ENCODE measurements at regions not wholly inside any gene's neighbourhood (a gene's known extent, or its start where the extent isn't known, plus 50 kb on each side); places are given as distances from the start of the nearest gene placed in this dataset.

GRCh38 chr1:30225357-30225756 is 498.0 kb downstream of the MATN1 start:
- H3K9ac ChIP-seq, result no peak overlapping the region
- H2AFZ ChIP-seq (ENCODE audit: low read depth), result no peak overlapping the region
- H3K27ac ChIP-seq, result no peak overlapping the region
- no peak overlapping the region for H3K4me3 ChIP-seq (IDR thresholded peaks at IDR 0.05; ENCODE audit: insufficient read depth, low read depth, low read length)
- H3K36me3 ChIP-seq (ENCODE audit: insufficient read depth), result no peaks in the 10 kb centered on the region
- no peak for TF ChIP-seq CTCF (conservative IDR thresholded peaks at IDR 0.05; ENCODE audit: low read depth, low read length)
- H3K4me1 ChIP-seq (ENCODE audit: low read depth, poor library complexity, severe bottlenecking), result no peaks in the 10 kb centered on the region
- no peak overlapping the region for H3K4me2 ChIP-seq
- no peaks in the 10 kb centered on the region for H4K20me1 ChIP-seq (ENCODE audit: insufficient read depth)
- peaks cover 3% of the 10 kb centered on the region; the same call in 1 of the 2 replicates for H3K27me3 ChIP-seq (ENCODE audit: insufficient read depth, low read depth)
- H3K79me2 ChIP-seq (ENCODE audit: insufficient read depth, low read depth), result no peaks in the 10 kb centered on the region

DNA sequence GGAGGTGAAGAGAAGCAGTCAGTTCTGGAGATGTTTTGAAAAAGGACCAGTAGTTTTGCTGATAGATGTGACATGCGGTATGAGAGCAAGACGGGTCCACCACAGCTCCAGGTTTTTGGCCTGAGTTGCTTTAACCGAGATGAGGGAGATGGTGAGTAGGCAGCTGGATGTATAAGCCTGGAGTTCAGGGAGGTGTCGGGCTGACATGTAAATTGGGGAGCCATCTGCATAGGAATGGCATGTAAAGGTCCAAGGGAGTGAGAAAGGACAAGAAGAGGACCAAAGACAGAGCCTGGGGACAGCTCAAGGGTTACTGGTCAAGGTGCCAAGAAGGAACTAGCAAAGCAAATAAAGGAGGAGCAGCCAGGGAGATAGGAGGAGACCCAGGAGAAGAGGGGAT is 503.7 kb downstream of the MATN1 start:
- H3K9ac ChIP-seq, result no peak overlapping the region
- H3K4me1 ChIP-seq (ENCODE audit: low read depth, poor library complexity, severe bottlenecking), result no peaks in the 10 kb centered on the region
- no peaks in the 10 kb centered on the region for H3K36me3 ChIP-seq (ENCODE audit: insufficient read depth)
- H4K20me1 ChIP-seq (ENCODE audit: insufficient read depth), result no peaks in the 10 kb centered on the region
- no peak for TF ChIP-seq CTCF (conservative IDR thresholded peaks at IDR 0.05; ENCODE audit: low read depth, low read length)
- no peak overlapping the region for H3K27ac ChIP-seq
- H3K4me3 ChIP-seq (IDR thresholded peaks at IDR 0.05; ENCODE audit: insufficient read depth, low read depth, low read length), result no peak overlapping the region
- no peaks in the 10 kb centered on the region; the same call in 1 of the 2 replicates for H3K27me3 ChIP-seq (ENCODE audit: insufficient read depth, low read depth)
- no peaks in the 10 kb centered on the region for H3K79me2 ChIP-seq (ENCODE audit: insufficient read depth, low read depth)
- H3K4me2 ChIP-seq, result no peak overlapping the region
- H2AFZ ChIP-seq (ENCODE audit: low read depth), result no peak overlapping the region

DNA sequence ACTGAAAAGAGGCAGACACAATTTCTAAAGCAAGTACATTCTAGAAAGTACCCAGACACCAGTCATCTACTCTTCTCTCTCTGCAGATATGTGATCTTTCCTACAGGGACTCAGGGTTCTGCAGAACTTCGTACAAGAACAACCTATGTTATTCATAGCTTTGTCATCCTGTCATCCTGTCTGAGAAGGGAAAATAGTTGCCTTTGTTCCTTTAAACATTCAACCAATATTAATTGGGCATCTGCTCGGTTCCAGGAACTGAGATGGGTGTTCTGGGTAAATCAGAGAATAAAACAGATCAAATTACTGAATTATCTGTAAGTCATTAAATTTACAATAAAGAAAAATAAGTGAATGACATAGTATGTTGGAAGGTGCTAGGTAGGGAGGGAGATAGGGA is 504.9 kb downstream of the MATN1 start:
- no peak overlapping the region for H3K9ac ChIP-seq
- H3K27ac ChIP-seq, result no peak overlapping the region
- H2AFZ ChIP-seq (ENCODE audit: low read depth), result no peak overlapping the region
- H3K4me3 ChIP-seq (IDR thresholded peaks at IDR 0.05; ENCODE audit: insufficient read depth, low read depth, low read length), result no peak overlapping the region
- H3K36me3 ChIP-seq (ENCODE audit: insufficient read depth), result no peaks in the 10 kb centered on the region
- TF ChIP-seq CTCF (conservative IDR thresholded peaks at IDR 0.05; ENCODE audit: low read depth, low read length), result no peak
- no peaks in the 10 kb centered on the region for H3K79me2 ChIP-seq (ENCODE audit: insufficient read depth, low read depth)
- no peaks in the 10 kb centered on the region for H4K20me1 ChIP-seq (ENCODE audit: insufficient read depth)
- no peaks in the 10 kb centered on the region for H3K4me1 ChIP-seq (ENCODE audit: low read depth, poor library complexity, severe bottlenecking)
- no peak overlapping the region for H3K4me2 ChIP-seq
- H3K27me3 ChIP-seq (ENCODE audit: insufficient read depth, low read depth), result no peaks in the 10 kb centered on the region; the same call in 1 of the 2 replicates

DNA sequence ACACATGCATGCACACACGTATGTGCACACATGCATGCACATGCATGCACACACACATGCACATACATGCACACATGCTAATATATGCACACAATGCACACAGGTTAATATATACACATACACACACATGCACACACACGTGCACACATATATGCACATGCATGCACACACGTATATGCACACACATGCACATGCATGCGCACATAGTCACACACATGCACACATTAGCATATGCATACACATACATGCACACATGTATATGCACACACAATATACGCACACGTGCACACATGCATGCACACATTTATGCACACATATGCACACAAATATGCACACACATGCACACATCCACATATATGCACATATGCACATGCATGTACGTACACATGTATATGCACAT is 506.8 kb downstream of the MATN1 start:
- Histone ChIP-seq H3K79me2 (ENCODE audit: insufficient read depth, low read depth) (no peaks in the 10 kb centered on the region), H3K27ac (no peak overlapping the region), H4K20me1 (ENCODE audit: insufficient read depth) (no peaks in the 10 kb centered on the region), H3K27me3 (ENCODE audit: insufficient read depth, low read depth) (peaks cover 11% of the 10 kb centered on the region; the same call in 1 of the 2 replicates), H2AFZ (ENCODE audit: low read depth) (no peak overlapping the region), H3K9ac (no peak overlapping the region), H3K4me2 (no peak overlapping the region), H3K4me1 (ENCODE audit: low read depth, poor library complexity, severe bottlenecking) (no peaks in the 10 kb centered on the region), H3K4me3 (IDR thresholded peaks at IDR 0.05; ENCODE audit: insufficient read depth, low read depth, low read length) (no peak overlapping the region), H3K36me3 (ENCODE audit: insufficient read depth) (no peaks in the 10 kb centered on the region)
- TF ChIP-seq CTCF (conservative IDR thresholded peaks at IDR 0.05; ENCODE audit: low read depth, low read length), result no peak

Data from KMS-11 (cell line).